ENCODE measurements at regions not wholly inside any gene's neighbourhood (a gene's known extent, or its start where the extent isn't known, plus 50 kb on each side); places are given as distances from the start of the nearest gene placed in this dataset.
"Not testable (repeated sequence)": the region's sequence is repeated elsewhere in the genome, so short reads cannot be mapped to it uniquely, and the experiment has no call there.

DNA sequence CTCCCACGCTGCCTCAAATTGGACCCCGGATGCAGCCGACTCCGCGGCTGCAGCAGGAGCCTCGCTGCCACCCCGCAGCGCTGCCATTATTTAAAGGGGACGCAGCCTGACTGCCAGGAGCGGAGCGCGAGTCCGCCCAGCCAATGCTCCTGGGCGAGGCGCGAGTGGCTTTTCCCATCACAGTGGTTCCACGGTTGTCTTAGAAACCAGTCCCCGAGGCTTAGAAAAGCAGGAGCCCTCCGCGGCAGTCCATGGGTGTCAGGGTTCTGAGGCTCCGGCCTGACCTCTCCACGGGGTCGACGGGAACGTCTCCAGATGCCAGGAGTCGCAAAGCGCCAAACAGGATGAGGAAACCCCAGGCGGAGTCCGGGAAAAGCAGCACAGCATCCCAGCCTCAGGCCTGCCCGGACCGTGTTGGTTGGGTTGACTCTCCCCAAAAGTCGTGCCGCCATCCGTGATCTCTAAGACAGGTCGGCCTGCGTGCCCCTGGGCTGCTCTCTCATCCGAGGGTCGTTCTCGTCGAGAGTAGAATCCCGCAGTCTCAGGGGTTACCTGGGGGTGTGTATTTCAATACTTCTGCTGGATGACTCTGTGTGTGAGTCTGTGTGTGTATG is 975.8 kb upstream of the DEFB115 start:
- in situ Hi-C loops (cut with MboI; ENCODE audit: low sequenced_read_pairs, unreplicated experiment) = no loop called here

DNA sequence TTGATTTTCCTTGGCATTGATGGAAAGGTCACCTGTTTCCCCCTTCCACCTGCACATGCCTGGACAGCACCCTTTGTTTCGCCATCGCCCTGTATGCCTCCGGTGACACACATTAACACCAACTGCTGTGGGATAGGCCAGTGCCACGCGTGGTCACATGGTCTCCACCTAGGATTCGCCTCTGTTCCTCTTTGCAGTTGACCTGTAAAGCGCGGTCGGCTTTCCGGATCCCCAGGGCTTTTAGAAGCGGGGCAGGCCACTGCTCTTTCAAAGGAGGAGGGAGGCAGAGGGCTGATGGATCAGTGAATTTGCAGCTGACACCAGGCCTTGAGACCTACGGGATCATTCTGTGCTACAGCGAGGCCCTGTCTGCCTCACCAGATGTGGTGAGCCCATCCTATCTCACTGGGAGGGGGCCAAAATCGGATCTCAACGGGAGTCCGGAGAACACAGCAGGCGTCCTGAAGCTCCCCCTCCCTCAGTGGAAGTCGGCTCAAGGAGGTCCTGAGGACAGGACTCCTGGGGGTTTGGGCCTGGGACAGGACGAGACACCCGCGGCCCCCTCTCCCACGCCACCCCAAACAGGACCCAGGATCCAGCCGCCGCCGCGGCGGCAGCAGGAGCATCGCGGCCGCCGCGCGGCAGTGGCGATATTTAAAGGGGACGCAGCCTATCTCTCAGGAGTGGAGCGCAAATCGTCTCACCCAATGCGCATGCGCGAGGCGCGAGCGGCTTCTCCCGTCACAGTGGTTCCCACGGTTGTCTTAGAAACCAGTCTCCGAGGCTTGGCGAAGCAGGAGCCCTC is 973.8 kb upstream of the DEFB115 start:
- in situ Hi-C loops (cut with MboI; ENCODE audit: low sequenced_read_pairs, unreplicated experiment) = not testable (repeated sequence)
- peak; percentile 33 for DNase-seq (ENCODE audit: low spot score)

More for the DNA sequence above, 975.8 kb upstream of the DEFB115 start:
- TF ChIP-seq, protein P1, sequence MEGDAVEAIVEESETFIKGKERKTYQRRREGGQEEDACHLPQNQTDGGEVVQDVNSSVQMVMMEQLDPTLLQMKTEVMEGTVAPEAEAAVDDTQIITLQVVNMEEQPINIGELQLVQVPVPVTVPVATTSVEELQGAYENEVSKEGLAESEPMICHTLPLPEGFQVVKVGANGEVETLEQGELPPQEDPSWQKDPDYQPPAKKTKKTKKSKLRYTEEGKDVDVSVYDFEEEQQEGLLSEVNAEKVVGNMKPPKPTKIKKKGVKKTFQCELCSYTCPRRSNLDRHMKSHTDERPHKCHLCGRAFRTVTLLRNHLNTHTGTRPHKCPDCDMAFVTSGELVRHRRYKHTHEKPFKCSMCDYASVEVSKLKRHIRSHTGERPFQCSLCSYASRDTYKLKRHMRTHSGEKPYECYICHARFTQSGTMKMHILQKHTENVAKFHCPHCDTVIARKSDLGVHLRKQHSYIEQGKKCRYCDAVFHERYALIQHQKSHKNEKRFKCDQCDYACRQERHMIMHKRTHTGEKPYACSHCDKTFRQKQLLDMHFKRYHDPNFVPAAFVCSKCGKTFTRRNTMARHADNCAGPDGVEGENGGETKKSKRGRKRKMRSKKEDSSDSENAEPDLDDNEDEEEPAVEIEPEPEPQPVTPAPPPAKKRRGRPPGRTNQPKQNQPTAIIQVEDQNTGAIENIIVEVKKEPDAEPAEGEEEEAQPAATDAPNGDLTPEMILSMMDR (IDR thresholded peaks at IDR 0.05; ENCODE audit: borderline replicate concordance, control extremely low read depth, extremely low read depth, insufficient read depth, missing control alignments) = no peak
- no peak for DNase-seq (ENCODE audit: low spot score)

DNA sequence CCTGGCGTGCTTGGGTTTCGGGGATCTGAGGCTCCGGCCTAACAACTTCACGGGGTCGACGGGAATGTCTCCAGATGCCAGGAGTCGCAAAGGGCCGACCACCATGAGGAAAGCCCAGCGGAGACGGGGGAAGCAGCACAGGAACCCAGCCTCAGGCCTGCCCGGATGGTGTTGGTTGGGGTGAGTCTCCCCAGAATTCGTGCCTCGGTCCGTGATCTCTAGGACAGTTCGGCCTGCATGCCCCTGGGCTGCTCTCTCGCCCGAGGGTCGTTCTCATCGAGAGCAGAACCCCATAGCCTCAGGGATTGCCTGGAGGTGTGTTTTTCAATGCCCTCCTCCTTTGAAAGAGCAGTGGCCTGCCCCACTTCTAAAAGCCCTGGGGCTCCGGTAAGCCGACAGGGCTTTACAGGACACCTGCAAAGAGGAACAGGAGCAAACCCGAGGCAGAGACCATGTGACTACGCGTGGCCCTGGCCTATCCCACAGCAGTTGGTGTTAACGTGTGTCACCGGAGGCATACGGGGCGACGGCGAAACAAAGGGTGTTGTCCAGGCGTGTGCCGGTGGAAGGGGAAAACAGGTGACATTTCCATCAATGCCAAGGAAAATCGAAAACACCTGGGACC is 973.1 kb upstream of the DEFB115 start:
- in situ Hi-C loops (cut with MboI; ENCODE audit: low sequenced_read_pairs, unreplicated experiment) = no loop called here
- TF ChIP-seq, protein P1 (IDR thresholded peaks at IDR 0.05; ENCODE audit: borderline replicate concordance, control extremely low read depth, extremely low read depth, insufficient read depth, missing control alignments) = no peak
- no peak for DNase-seq (ENCODE audit: low spot score)

DNA sequence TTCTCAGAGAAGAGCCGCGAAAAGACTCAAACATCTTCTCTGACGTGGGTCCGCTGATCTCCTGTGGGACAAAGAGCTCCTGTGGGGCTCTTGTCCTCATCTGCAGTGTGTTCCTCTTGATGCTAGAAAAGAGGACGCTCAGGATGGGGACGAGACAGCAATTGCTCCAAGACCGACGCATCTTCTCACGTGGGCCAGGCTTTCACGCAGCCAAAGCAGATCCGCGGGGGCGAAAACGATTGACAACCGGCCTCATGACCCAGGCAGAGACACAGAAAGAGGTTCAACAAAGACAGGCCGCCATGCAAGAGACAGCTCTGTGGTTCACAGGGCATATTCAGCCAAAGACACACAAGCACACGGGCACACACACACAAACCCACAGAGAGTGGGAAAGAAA is 971.8 kb upstream of the DEFB115 start:
- TF ChIP-seq, protein P1 (IDR thresholded peaks at IDR 0.05; ENCODE audit: borderline replicate concordance, control extremely low read depth, extremely low read depth, insufficient read depth, missing control alignments) = no peak
- in situ Hi-C loops (cut with MboI; ENCODE audit: low sequenced_read_pairs, unreplicated experiment) = no loop called here
- DNase-seq (ENCODE audit: low spot score) = no peak

DNA sequence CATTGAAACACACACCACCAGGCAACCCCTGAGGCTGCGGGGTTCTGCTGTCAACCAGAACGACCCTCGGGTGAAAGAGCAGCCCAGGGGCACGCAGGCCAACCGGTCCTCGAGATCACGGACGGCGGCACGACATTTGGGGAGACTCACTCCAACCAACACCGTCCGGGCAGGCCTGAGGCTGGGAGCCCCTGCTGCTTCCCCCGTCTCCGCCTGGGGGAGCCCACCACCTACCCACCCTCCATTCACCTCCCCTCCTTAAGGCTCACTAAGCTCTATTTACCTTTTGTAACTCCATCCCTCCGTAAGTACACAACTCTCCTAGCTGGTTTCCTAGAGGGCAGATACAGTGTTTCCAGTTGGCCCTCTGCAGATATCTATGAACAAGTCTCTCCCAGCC is 971.3 kb upstream of the DEFB115 start:
- DNase-seq (ENCODE audit: low spot score) = no peak
- in situ Hi-C loops (cut with MboI; ENCODE audit: low sequenced_read_pairs, unreplicated experiment) = no loop called here
- TF ChIP-seq, protein P1 (IDR thresholded peaks at IDR 0.05; ENCODE audit: borderline replicate concordance, control extremely low read depth, extremely low read depth, insufficient read depth, missing control alignments) = no peak

DNA sequence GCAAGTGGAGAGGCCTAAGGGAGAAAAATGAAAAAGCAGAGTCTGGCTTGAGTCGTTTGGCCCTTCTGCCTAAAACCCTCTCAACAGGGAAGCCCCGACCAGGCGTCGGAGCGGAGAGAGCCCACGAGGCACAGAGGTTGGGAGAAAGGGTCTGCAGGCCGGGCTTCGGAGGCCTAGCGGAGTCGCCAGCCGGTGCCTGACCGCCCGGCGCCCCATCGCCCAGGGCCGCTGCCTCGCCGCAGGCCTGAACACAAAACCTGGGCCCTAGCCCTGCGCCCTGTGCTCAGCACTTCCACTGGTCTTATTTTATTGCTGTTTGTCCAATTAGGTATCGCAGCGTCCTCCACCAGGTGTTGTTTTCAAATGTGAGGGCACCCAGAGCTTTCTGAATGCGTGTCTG is 970.0 kb upstream of the DEFB115 start:
- in situ Hi-C loops (cut with MboI; ENCODE audit: low sequenced_read_pairs, unreplicated experiment); DNase-seq (ENCODE audit: low spot score): not testable (repeated sequence)

DNA sequence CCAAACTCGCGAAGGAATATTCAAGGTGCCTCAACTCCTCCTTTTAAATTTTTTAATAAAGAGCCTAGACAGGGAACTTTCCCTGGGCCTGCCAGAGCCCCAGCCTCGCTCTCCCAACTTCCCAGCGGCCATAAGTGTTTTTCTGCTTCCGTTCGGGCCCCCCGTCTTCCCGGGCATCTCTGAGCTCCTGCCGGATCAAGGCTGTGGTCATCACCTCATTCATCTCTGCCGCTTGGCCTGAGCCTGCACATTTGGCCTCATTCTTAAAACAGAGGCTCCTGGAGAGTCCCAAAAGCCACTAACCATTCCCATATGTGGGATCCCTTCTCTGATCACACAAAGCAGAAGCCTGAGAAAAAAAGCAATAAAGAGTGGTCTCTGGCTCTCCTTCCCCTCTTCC is 969.1 kb upstream of the DEFB115 start:
- in situ Hi-C loops (cut with MboI; ENCODE audit: low sequenced_read_pairs, unreplicated experiment) = no loop called here
- TF ChIP-seq, protein P1 (IDR thresholded peaks at IDR 0.05; ENCODE audit: borderline replicate concordance, control extremely low read depth, extremely low read depth, insufficient read depth, missing control alignments) = no peak
- DNase-seq (ENCODE audit: low spot score) = no peak

DNA sequence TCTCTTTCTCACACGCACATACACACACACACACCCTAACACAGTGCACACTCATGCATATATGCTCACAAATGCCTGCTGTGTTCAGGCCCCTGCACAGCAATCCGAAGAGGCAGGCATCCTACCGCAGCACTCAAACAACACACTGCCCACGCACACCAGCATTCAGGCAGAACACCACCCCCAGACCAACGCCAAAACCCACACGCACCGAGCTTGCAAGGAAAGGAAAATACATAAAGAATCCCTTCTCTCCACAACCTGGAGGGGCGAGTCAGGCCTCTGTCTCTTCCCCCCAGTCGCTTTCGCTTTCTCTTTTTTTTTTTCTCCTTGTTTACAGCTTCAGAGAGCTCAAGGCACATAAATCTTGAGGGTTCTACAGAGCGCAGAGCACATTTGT is 968.4 kb upstream of the DEFB115 start:
- DNase-seq (ENCODE audit: low spot score); in situ Hi-C loops (cut with MboI; ENCODE audit: low sequenced_read_pairs, unreplicated experiment): not testable (repeated sequence)

DNA sequence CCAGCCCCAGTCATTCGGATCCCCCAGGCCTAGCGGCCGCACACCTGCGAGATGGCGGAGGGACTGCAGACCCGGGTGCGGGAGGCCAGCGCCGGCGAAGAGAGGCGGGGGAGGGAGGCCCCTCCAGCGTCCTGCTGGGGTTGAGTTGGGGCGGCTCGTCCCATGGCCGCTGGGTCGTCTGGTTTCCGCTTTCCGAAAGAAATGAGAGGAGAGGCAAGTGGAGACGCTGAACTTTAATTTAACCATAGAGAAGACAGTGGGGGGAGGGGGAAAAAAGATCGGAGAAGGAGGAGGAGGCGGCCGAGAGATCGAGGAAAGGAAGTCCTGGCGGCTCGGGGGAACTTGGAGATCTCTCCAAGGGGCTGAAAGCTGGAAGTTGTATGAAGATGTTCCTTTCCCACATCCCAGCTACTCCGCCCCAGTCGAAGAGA is 967.7 kb upstream of the DEFB115 start:
- in situ Hi-C loops (cut with MboI; ENCODE audit: low sequenced_read_pairs, unreplicated experiment); DNase-seq (ENCODE audit: low spot score): not testable (repeated sequence)

DNA sequence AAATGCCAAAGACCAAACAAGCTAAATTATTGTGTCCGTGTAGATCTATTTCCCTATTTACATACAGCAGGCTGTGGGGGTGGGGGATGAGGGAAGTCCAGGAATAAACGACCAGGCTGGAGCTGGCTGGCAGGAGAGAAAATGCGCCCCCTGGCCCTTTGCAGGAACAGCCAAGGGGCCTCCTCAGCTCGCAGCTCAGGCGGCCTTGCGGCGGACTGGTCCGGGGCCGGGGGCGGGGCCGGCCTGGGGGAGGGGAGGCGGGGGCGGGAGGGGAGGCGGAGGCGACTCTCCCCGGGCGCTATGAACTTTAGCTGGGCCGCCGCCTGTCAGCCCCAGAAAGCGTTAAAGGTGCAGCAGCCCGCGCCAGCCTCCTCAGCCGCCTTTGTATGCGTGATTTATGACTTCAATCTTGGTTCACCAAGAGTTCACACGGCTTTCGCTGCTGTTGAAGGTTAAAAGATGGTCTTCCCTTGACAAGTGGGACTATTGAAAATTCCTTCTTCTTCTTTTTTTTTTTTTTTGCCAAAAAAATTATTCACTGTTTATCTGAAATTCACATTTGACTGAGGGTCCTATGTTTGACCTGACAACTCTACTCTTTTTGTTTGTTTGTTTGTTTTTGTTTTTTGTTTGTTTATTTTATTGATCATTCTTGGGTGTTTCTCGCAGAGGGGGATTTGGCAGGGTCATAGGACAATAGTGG is 967.0 kb upstream of the DEFB115 start:
- in situ Hi-C loops (cut with MboI; ENCODE audit: low sequenced_read_pairs, unreplicated experiment) = not testable (repeated sequence)
- DNase-seq (ENCODE audit: low spot score) = peak; percentile 55

DNA sequence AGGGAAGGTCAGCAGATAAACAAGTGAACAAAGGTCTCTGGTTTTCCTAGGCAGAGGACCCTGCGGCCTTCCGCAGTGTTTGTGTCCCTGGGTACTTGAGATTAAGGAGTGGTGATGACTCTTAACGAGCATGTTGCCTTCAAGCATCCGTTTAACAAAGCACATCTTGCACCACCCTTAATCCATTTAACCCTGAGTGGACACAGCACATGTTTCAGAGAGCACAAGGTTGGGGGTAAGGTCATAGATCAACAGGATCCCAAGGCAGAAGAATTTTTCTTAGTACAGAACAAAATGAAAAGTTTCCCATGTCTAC is 966.4 kb upstream of the DEFB115 start:
- in situ Hi-C loops (cut with MboI; ENCODE audit: low sequenced_read_pairs, unreplicated experiment) = not testable (repeated sequence)

More for the DNA sequence above, 966.4 kb upstream of the DEFB115 start:
- not testable (repeated sequence) for DNase-seq (ENCODE audit: low spot score)
